ENCODE measurements at regions not wholly inside any gene's neighbourhood (a gene's known extent, or its start where the extent isn't known, plus 50 kb on each side); places are given as distances from the start of the nearest gene placed in this dataset.

DNA sequence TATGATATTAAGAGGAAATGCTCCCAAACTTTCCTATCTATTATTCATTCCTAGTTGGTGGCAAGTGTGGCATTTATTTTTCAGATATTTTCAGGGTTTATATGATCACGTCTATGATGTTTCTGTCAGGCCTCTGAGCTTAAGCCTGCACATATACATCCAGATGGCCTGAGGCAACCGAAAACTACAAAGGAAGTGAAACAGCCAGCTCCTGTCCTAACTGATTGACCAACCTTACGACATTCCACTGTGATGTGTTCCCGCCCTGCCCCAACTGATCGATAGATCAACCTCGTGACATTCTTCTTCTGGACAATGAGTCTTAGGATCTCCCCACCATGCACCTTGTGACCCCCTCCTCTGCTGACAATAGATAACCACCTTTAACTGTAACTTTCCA is 67.6 kb upstream of the CTSO start:
- no peak for ATAC-seq
- H3K4me1 ChIP-seq, result no peaks in the 10 kb centered on the region
- no peak overlapping the region for H3K4me3 ChIP-seq
- TF ChIP-seq POLR2A (IDR thresholded peaks at IDR 0.05) (no peak), EP300 (IDR thresholded peaks at IDR 0.05) (no peak), POLR2AphosphoS5 (IDR thresholded peaks at IDR 0.05) (no peak)
- TF ChIP-seq, protein P1, sequence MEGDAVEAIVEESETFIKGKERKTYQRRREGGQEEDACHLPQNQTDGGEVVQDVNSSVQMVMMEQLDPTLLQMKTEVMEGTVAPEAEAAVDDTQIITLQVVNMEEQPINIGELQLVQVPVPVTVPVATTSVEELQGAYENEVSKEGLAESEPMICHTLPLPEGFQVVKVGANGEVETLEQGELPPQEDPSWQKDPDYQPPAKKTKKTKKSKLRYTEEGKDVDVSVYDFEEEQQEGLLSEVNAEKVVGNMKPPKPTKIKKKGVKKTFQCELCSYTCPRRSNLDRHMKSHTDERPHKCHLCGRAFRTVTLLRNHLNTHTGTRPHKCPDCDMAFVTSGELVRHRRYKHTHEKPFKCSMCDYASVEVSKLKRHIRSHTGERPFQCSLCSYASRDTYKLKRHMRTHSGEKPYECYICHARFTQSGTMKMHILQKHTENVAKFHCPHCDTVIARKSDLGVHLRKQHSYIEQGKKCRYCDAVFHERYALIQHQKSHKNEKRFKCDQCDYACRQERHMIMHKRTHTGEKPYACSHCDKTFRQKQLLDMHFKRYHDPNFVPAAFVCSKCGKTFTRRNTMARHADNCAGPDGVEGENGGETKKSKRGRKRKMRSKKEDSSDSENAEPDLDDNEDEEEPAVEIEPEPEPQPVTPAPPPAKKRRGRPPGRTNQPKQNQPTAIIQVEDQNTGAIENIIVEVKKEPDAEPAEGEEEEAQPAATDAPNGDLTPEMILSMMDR (IDR thresholded peaks at IDR 0.05), result no peak
- WGBS, 2 donors (ENCODE audit: low coverage in 1 of 2), result 85 to 90% methylated on average over 5 to 6 of the region's 6 CpGs
- H3K9me3 ChIP-seq, result no peaks in the 10 kb centered on the region
- no peaks in the 10 kb centered on the region for H3K36me3 ChIP-seq
- H3K27ac ChIP-seq, result no peak overlapping the region
- no peaks in the 10 kb centered on the region for H3K27me3 ChIP-seq

GRCh38 chr4:156019246-156019645 is 65.6 kb upstream of the CTSO start:
- H3K36me3 ChIP-seq, result no peaks in the 10 kb centered on the region
- no peak overlapping the region for H3K4me3 ChIP-seq
- no peak for ATAC-seq
- H3K9me3 ChIP-seq, result no peaks in the 10 kb centered on the region
- H3K27ac ChIP-seq, result no peak overlapping the region
- no peaks in the 10 kb centered on the region for H3K4me1 ChIP-seq
- TF ChIP-seq POLR2A (IDR thresholded peaks at IDR 0.05) (no peak), EP300 (IDR thresholded peaks at IDR 0.05) (no peak), POLR2AphosphoS5 (IDR thresholded peaks at IDR 0.05) (no peak)
- TF ChIP-seq, protein P1 (IDR thresholded peaks at IDR 0.05), result no peak
- H3K27me3 ChIP-seq, result no peaks in the 10 kb centered on the region
- WGBS, 2 donors (ENCODE audit: low coverage in 1 of 2), result 40 to 59% methylated on average over 1 to 2 of the region's 2 CpGs

- Histone ChIP-seq H3K27ac (no peak overlapping the region), H3K4me1 (no peaks in the 10 kb centered on the region), H3K36me3 (no peaks in the 10 kb centered on the region), H3K9me3 (no peaks in the 10 kb centered on the region), H3K27me3 (no peaks in the 10 kb centered on the region), H3K4me3 (no peak overlapping the region)
- 42 to 54% methylated on average over 5 of the region's 5 CpGs for WGBS, 2 donors (ENCODE audit: low coverage in 1 of 2)
- TF ChIP-seq, protein P1 (IDR thresholded peaks at IDR 0.05), result no peak
- no peak for TF ChIP-seq POLR2A (IDR thresholded peaks at IDR 0.05)
- no peak for TF ChIP-seq POLR2AphosphoS5 (IDR thresholded peaks at IDR 0.05)
- TF ChIP-seq EP300 (IDR thresholded peaks at IDR 0.05), result no peak
- no peak for ATAC-seq
These were observed 64.7 kb upstream of the CTSO start for GRCh38 chr4:156018383-156018782.

- WGBS, 2 donors (ENCODE audit: low coverage in 1 of 2), result 73 to 83% methylated on average over 1 of the region's 1 CpG
- no peak for TF ChIP-seq EP300 (IDR thresholded peaks at IDR 0.05)
- TF ChIP-seq, protein P1 (IDR thresholded peaks at IDR 0.05), result no peak
- no peak for TF ChIP-seq POLR2AphosphoS5 (IDR thresholded peaks at IDR 0.05)
- no peak for TF ChIP-seq POLR2A (IDR thresholded peaks at IDR 0.05)
- ATAC-seq, result no peak
These were observed 62.1 kb upstream of the CTSO start for GRCh38 chr4:156015781-156016180.

GRCh38 chr4:156006192-156006591 is 52.5 kb upstream of the CTSO start:
- Histone ChIP-seq H3K9me3 (no peaks in the 10 kb centered on the region), H3K27ac (no peak overlapping the region), H3K4me3 (no peak overlapping the region), H3K27me3 (no peaks in the 10 kb centered on the region), H3K4me1 (no peaks in the 10 kb centered on the region), H3K36me3 (no peaks in the 10 kb centered on the region)
- WGBS, 2 donors (ENCODE audit: low coverage in 1 of 2), result 88 to 96% methylated on average over 5 to 10 of the region's 16 CpGs
- TF ChIP-seq, protein P1 (IDR thresholded peaks at IDR 0.05), result no peak
- TF ChIP-seq POLR2A (IDR thresholded peaks at IDR 0.05) (no peak), EP300 (IDR thresholded peaks at IDR 0.05) (no peak), POLR2AphosphoS5 (IDR thresholded peaks at IDR 0.05) (no peak)
- ATAC-seq, result no peak

More at GRCh38 chr4:156015781-156016180, 62.1 kb upstream of the CTSO start:
- Histone ChIP-seq H3K36me3 (no peaks in the 10 kb centered on the region), H3K27ac (no peak overlapping the region), H3K4me3 (no peak overlapping the region), H3K4me1 (no peaks in the 10 kb centered on the region), H3K27me3 (no peaks in the 10 kb centered on the region), H3K9me3 (no peaks in the 10 kb centered on the region)

Measured in gastroesophageal sphincter (tissue), 4 donors.